ENCODE measurements at regions not wholly inside any gene's neighbourhood (a gene's known extent, or its start where the extent isn't known, plus 50 kb on each side); places are given as distances from the start of the nearest gene placed in this dataset.

GRCh38 chr22:44599500-44600140, 101.6 kb upstream of the RTL6 start:
- no peaks in the 10 kb centered on the region for H3K27me3 ChIP-seq (replicated peaks; ENCODE audit: insufficient read depth, low read depth, low read length, poor library complexity)
- BruUV-seq (replicated peaks): no TSS peak
- no peaks in the 10 kb centered on the region for H3K9me3 ChIP-seq (ENCODE audit: low read depth, low read length, poor library complexity, severe bottlenecking)
- no peak overlapping the region for H3K27ac ChIP-seq (ENCODE audit: low read depth, low read length, poor library complexity, severe bottlenecking)
- no peak for DNase-seq (ENCODE audit: low spot score)
- CTCF ChIA-PET: no interaction called here
- TF ChIP-seq EZH2 (IDR thresholded peaks at IDR 0.05; ENCODE audit: borderline replicate concordance, low read depth, low read length, poor library complexity, severe bottlenecking) (no peak), CTCF (conservative IDR thresholded peaks at IDR 0.05; ENCODE audit: low read depth, low read length) (no peak)
- no peak overlapping the region for H3K4me3 ChIP-seq (ENCODE audit: low read depth, low read length, poor library complexity, severe bottlenecking)
- intact Hi-C loops (cut with micrococcal nuclease; ENCODE audit: unreplicated experiment): no loop called here
- H3K4me1 ChIP-seq (ENCODE audit: insufficient read depth, low read length, poor library complexity, severe bottlenecking): no peaks in the 10 kb centered on the region
- H3K36me3 ChIP-seq (ENCODE audit: insufficient read depth, low read length, poor library complexity, severe bottlenecking): no peaks in the 10 kb centered on the region
- POLR2A ChIA-PET (ENCODE audit: low non-redundant PET): no interaction called here

GRCh38 chr22:44599084-44599483, 101.1 kb upstream of the RTL6 start:
- no peak for TF ChIP-seq EZH2 (IDR thresholded peaks at IDR 0.05; ENCODE audit: borderline replicate concordance, low read depth, low read length, poor library complexity, severe bottlenecking)
- no peak for TF ChIP-seq CTCF (conservative IDR thresholded peaks at IDR 0.05; ENCODE audit: low read depth, low read length)
- Histone ChIP-seq H3K9me3 (ENCODE audit: low read depth, low read length, poor library complexity, severe bottlenecking) (no peaks in the 10 kb centered on the region), H3K4me3 (ENCODE audit: low read depth, low read length, poor library complexity, severe bottlenecking) (no peak overlapping the region), H3K27ac (ENCODE audit: low read depth, low read length, poor library complexity, severe bottlenecking) (no peak overlapping the region), H3K27me3 (replicated peaks; ENCODE audit: insufficient read depth, low read depth, low read length, poor library complexity) (no peaks in the 10 kb centered on the region), H3K4me1 (ENCODE audit: insufficient read depth, low read length, poor library complexity, severe bottlenecking) (no peaks in the 10 kb centered on the region), H3K36me3 (ENCODE audit: insufficient read depth, low read length, poor library complexity, severe bottlenecking) (no peaks in the 10 kb centered on the region)
- intact Hi-C loops (cut with micrococcal nuclease; ENCODE audit: unreplicated experiment): no loop called here
- POLR2A ChIA-PET (ENCODE audit: low non-redundant PET): no interaction called here
- no TSS peak for BruUV-seq (replicated peaks)
- no peak for DNase-seq (ENCODE audit: low spot score)
- CTCF ChIA-PET: no interaction called here

- no peak overlapping the region for H3K27ac ChIP-seq (ENCODE audit: low read depth, low read length, poor library complexity, severe bottlenecking)
- intact Hi-C loops (cut with micrococcal nuclease; ENCODE audit: unreplicated experiment): no loop called here
- H3K4me3 ChIP-seq (ENCODE audit: low read depth, low read length, poor library complexity, severe bottlenecking): no peak overlapping the region
- POLR2A ChIA-PET (ENCODE audit: low non-redundant PET): no interaction called here
- no TSS peak for BruUV-seq (replicated peaks)
- no peaks in the 10 kb centered on the region for H3K36me3 ChIP-seq (ENCODE audit: insufficient read depth, low read length, poor library complexity, severe bottlenecking)
- no peaks in the 10 kb centered on the region for H3K27me3 ChIP-seq (replicated peaks; ENCODE audit: insufficient read depth, low read depth, low read length, poor library complexity)
- CTCF ChIA-PET: no interaction called here
- TF ChIP-seq EZH2 (IDR thresholded peaks at IDR 0.05; ENCODE audit: borderline replicate concordance, low read depth, low read length, poor library complexity, severe bottlenecking): no peak
- TF ChIP-seq CTCF (conservative IDR thresholded peaks at IDR 0.05; ENCODE audit: low read depth, low read length): no peak
- H3K9me3 ChIP-seq (ENCODE audit: low read depth, low read length, poor library complexity, severe bottlenecking): no peaks in the 10 kb centered on the region
- DNase-seq (ENCODE audit: low spot score): no peak
- H3K4me1 ChIP-seq (ENCODE audit: insufficient read depth, low read length, poor library complexity, severe bottlenecking): peaks cover 7% of the 10 kb centered on the region
Observed at GRCh38 chr22:44597616-44598015, 99.6 kb upstream of the RTL6 start.

Data from A673 (cell line).